ENCODE measurements at regions not wholly inside any gene's neighbourhood (a gene's known extent, or its start where the extent isn't known, plus 50 kb on each side); places are given as distances from the start of the nearest gene placed in this dataset.

DNA sequence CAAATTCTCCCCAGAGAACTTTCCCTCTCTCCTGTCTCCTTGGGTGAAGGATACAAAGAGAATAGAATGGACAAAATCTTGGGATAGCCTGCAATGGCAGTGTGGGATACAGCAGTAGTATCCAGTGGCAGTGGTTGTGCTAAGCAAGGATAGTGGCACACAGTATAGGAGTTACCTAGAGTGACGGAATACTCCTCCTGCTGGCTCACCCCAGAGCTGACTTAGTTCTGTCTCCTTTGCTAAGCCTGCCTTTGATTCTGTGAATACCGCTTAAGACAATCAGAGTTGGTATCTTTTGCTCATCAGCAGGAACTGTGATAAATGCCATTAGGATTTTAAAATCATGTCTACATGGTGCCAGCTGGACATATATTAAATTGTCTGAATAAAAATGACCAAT lies 404.3 kb downstream of the JRKL start:
- no peaks in the 10 kb centered on the region for H3K4me1 Mint-ChIP-seq (ENCODE audit: unreplicated experiment)
- no peak overlapping the region for H3K4me3 Mint-ChIP-seq (ENCODE audit: unreplicated experiment)
- H3K9me3 Mint-ChIP-seq (ENCODE audit: unreplicated experiment): no peaks in the 10 kb centered on the region
- TF ChIP-seq, protein P1, sequence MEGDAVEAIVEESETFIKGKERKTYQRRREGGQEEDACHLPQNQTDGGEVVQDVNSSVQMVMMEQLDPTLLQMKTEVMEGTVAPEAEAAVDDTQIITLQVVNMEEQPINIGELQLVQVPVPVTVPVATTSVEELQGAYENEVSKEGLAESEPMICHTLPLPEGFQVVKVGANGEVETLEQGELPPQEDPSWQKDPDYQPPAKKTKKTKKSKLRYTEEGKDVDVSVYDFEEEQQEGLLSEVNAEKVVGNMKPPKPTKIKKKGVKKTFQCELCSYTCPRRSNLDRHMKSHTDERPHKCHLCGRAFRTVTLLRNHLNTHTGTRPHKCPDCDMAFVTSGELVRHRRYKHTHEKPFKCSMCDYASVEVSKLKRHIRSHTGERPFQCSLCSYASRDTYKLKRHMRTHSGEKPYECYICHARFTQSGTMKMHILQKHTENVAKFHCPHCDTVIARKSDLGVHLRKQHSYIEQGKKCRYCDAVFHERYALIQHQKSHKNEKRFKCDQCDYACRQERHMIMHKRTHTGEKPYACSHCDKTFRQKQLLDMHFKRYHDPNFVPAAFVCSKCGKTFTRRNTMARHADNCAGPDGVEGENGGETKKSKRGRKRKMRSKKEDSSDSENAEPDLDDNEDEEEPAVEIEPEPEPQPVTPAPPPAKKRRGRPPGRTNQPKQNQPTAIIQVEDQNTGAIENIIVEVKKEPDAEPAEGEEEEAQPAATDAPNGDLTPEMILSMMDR (IDR thresholded peaks at IDR 0.05; ENCODE audit: unreplicated experiment): no peak
- no peak overlapping the region for H3K27ac Mint-ChIP-seq (ENCODE audit: unreplicated experiment)
- no peak for DNase-seq (ENCODE audit: low spot score)
- no peaks in the 10 kb centered on the region for H3K36me3 Mint-ChIP-seq (ENCODE audit: low read depth, unreplicated experiment)
- no peaks in the 10 kb centered on the region for H3K27me3 Mint-ChIP-seq (ENCODE audit: unreplicated experiment)

DNA sequence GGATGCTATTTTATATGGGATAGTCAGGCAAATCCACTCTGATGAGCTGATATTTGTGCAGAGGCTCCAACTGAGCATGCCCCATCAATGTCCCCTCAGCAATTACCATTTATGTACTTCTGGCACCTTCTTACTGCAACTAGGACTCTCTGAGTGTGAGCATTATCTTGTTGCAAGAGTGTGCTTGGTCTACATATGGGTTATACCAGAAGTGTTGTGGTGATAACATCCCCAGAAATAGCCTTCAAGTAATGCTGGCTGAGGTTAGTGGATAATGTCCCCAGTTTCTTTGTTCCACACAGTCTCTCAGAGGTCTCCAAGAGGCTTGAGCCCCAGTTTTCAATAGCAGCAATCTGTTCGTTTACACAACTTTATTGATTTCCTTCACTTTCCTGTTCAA lies 408.6 kb downstream of the JRKL start:
- Mint-ChIP-seq H3K27ac (ENCODE audit: unreplicated experiment) (no peak overlapping the region), H3K36me3 (ENCODE audit: low read depth, unreplicated experiment) (no peaks in the 10 kb centered on the region), H3K4me1 (ENCODE audit: unreplicated experiment) (no peaks in the 10 kb centered on the region), H3K27me3 (ENCODE audit: unreplicated experiment) (no peaks in the 10 kb centered on the region), H3K9me3 (ENCODE audit: unreplicated experiment) (no peaks in the 10 kb centered on the region), H3K4me3 (ENCODE audit: unreplicated experiment) (no peak overlapping the region)
- DNase-seq (ENCODE audit: low spot score): no peak
- TF ChIP-seq, protein P1 (IDR thresholded peaks at IDR 0.05; ENCODE audit: unreplicated experiment): no peak

DNA sequence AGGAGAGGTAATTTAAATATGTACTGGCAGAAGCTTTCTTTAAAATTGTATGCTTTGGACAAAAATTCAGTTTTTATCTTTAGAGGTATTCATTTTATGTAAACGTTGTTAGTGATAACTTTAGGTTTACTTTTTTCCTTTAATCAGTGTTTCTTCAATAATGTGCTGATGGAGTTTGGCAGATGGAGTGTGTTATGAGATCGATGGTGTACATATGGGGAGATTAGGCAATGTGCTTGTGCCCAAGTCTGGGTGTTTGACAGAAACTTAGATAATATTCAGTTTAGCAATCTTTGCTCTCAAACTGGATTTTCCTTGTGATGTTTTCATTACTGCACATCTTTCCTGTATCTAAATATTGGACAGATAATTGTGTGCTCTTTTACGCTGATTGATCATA lies 425.4 kb downstream of the JRKL start:
- no peak overlapping the region for H3K4me3 Mint-ChIP-seq (ENCODE audit: unreplicated experiment)
- no peak overlapping the region for H3K27ac Mint-ChIP-seq (ENCODE audit: unreplicated experiment)
- no peaks in the 10 kb centered on the region for H3K36me3 Mint-ChIP-seq (ENCODE audit: low read depth, unreplicated experiment)
- H3K27me3 Mint-ChIP-seq (ENCODE audit: unreplicated experiment): no peaks in the 10 kb centered on the region
- no peak for DNase-seq (ENCODE audit: low spot score)
- TF ChIP-seq, protein P1 (IDR thresholded peaks at IDR 0.05; ENCODE audit: unreplicated experiment): no peak
- H3K4me1 Mint-ChIP-seq (ENCODE audit: unreplicated experiment): no peaks in the 10 kb centered on the region
- no peaks in the 10 kb centered on the region for H3K9me3 Mint-ChIP-seq (ENCODE audit: unreplicated experiment)

DNA sequence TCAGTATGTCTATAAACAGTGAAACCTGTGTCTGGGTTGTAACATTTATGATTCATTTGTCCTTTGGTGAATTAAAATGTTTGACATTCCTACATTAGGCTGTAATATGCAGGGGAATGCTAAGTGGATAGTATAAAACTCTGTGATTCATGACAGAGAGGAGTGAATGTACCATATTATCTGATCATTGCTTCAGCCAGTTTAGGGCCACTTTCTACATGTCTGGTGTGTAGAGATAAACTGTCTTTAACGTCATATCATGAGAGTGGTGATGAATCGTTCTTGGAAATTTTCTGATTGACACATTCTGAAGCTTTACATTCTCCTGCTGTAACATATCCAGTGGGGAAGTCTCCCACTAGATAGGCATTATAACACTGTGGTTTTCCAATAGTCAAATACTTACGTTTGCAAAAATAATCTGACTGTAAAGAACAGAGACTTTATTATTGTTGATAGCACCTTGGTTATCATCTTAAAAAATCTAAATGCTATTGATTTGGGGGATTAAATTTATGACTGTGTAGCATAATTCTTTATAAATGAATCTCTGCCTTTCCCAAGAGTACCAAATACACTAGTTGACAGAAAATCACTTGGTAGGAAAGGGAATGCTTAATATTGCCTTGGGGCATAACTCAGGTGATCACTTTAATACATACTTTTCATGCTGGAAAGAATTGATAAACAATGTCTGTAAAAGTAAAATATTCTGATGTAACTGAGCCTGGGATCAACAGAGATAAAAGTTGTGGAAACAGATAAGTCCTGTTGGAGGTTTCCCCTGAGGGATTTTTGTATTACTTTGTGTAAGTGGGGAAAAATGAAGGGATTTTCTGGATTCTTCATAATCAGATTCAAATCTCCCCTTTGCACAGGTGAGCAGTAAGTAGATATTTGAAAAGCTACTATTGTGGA lies 427.9 kb downstream of the JRKL start:
- TF ChIP-seq, protein P1 (IDR thresholded peaks at IDR 0.05; ENCODE audit: unreplicated experiment): no peak
- no peaks in the 10 kb centered on the region for H3K36me3 Mint-ChIP-seq (ENCODE audit: low read depth, unreplicated experiment)
- H3K4me1 Mint-ChIP-seq (ENCODE audit: unreplicated experiment): no peaks in the 10 kb centered on the region
- H3K27me3 Mint-ChIP-seq (ENCODE audit: unreplicated experiment): no peaks in the 10 kb centered on the region
- no peak overlapping the region for H3K4me3 Mint-ChIP-seq (ENCODE audit: unreplicated experiment)
- no peaks in the 10 kb centered on the region for H3K9me3 Mint-ChIP-seq (ENCODE audit: unreplicated experiment)
- no peak overlapping the region for H3K27ac Mint-ChIP-seq (ENCODE audit: unreplicated experiment)
- DNase-seq (ENCODE audit: low spot score): no peak

DNA sequence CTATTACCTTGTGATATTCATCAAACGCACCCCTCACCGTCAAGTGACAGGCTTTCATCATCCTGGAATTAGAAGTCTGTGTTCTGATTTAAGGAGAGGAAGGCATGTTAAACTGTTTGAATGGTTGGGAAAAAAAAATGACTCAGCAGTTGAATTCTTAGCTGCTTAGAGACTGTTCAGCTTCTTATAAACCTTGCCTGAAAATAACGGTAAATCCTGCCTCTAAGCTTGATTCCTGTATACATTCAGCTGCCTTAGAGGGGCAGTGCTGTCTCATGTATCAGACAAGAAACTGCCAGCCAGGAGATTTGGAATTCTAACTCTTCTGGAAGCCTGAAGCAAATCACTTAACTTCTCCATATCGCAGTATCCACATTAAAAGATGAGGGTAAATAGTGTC lies 437.4 kb downstream of the JRKL start:
- no peaks in the 10 kb centered on the region for H3K9me3 Mint-ChIP-seq (ENCODE audit: unreplicated experiment)
- peak; percentile 6 for DNase-seq (ENCODE audit: low spot score)
- H3K27me3 Mint-ChIP-seq (ENCODE audit: unreplicated experiment): peaks cover 3% of the 10 kb centered on the region
- no peak overlapping the region for H3K27ac Mint-ChIP-seq (ENCODE audit: unreplicated experiment)
- H3K4me3 Mint-ChIP-seq (ENCODE audit: unreplicated experiment): no peak overlapping the region
- TF ChIP-seq, protein P1 (IDR thresholded peaks at IDR 0.05; ENCODE audit: unreplicated experiment): no peak
- H3K36me3 Mint-ChIP-seq (ENCODE audit: low read depth, unreplicated experiment): no peaks in the 10 kb centered on the region
- H3K4me1 Mint-ChIP-seq (ENCODE audit: unreplicated experiment): no peaks in the 10 kb centered on the region
